ENCODE measurements at regions not wholly inside any gene's neighbourhood (a gene's known extent, or its start where the extent isn't known, plus 50 kb on each side); places are given as distances from the start of the nearest gene placed in this dataset.

- Histone ChIP-seq H3K4me3 (no peak overlapping the region), H3K27me3 (no peaks in the 10 kb centered on the region), H3K27ac (no peak overlapping the region), H3K9me3 (no peaks in the 10 kb centered on the region), H3K36me3 (no peaks in the 10 kb centered on the region), H3K4me1 (no peaks in the 10 kb centered on the region)
- TF ChIP-seq, protein P1, sequence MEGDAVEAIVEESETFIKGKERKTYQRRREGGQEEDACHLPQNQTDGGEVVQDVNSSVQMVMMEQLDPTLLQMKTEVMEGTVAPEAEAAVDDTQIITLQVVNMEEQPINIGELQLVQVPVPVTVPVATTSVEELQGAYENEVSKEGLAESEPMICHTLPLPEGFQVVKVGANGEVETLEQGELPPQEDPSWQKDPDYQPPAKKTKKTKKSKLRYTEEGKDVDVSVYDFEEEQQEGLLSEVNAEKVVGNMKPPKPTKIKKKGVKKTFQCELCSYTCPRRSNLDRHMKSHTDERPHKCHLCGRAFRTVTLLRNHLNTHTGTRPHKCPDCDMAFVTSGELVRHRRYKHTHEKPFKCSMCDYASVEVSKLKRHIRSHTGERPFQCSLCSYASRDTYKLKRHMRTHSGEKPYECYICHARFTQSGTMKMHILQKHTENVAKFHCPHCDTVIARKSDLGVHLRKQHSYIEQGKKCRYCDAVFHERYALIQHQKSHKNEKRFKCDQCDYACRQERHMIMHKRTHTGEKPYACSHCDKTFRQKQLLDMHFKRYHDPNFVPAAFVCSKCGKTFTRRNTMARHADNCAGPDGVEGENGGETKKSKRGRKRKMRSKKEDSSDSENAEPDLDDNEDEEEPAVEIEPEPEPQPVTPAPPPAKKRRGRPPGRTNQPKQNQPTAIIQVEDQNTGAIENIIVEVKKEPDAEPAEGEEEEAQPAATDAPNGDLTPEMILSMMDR (IDR thresholded peaks at IDR 0.05) = no peak
- ATAC-seq (no peak), DNase-seq (no peak), FAIRE-seq (no peak)
- 49 to 53% methylated on average over 10 of the region's 10 CpGs for WGBS, 2 donors
- intact Hi-C loops (cut with DNase I) = no loop called here
These were observed 294.3 kb upstream of the IRX1 start for GRCh38 chr5:3301306-3301705.

- FAIRE-seq (no peak), DNase-seq (no peak), ATAC-seq (peak in 1 of 4 donors; percentile 41)
- no peak overlapping the region for H3K27ac ChIP-seq
- H3K9me3 ChIP-seq = no peaks in the 10 kb centered on the region
- no peaks in the 10 kb centered on the region for H3K36me3 ChIP-seq
- no peaks in the 10 kb centered on the region for H3K4me1 ChIP-seq
- TF ChIP-seq, protein P1 (IDR thresholded peaks at IDR 0.05) = no peak
- 39 to 47% methylated on average over 13 of the region's 13 CpGs for WGBS, 2 donors
- intact Hi-C loops (cut with DNase I) = no loop called here
- H3K27me3 ChIP-seq = no peaks in the 10 kb centered on the region
- H3K4me3 ChIP-seq = no peak overlapping the region
These were observed 294.9 kb upstream of the IRX1 start for GRCh38 chr5:3300726-3301125.

DNA sequence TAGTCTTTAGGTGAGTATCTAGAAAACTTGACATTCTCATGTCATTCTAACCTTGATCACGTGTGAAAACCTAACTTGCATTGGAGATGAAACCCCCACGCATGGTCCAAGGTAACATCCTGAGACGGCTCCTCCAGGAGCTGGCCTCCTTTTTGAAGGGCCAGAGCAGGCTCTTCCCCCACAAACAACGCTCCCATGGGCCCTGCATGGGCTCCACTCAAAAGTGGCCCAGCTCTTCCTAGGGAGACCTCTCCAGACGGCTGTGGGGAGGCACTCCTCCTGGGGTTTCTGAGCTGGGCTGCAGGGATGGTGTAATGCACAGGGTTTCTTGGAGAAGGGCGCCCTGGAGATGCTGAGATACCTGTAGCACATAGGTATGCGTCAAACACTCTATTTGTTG is 296.2 kb upstream of the IRX1 start:
- H3K36me3 ChIP-seq = no peaks in the 10 kb centered on the region
- H3K4me1 ChIP-seq = no peaks in the 10 kb centered on the region
- no peak overlapping the region for H3K27ac ChIP-seq
- no peak for DNase-seq
- WGBS, 2 donors = 53 to 64% methylated on average over 7 of the region's 7 CpGs
- TF ChIP-seq, protein P1 (IDR thresholded peaks at IDR 0.05) = no peak
- no peaks in the 10 kb centered on the region for H3K27me3 ChIP-seq
- H3K9me3 ChIP-seq = no peaks in the 10 kb centered on the region
- no peak for ATAC-seq
- H3K4me3 ChIP-seq = no peak overlapping the region
- intact Hi-C loops (cut with DNase I) = no loop called here
- no peak for FAIRE-seq

DNA sequence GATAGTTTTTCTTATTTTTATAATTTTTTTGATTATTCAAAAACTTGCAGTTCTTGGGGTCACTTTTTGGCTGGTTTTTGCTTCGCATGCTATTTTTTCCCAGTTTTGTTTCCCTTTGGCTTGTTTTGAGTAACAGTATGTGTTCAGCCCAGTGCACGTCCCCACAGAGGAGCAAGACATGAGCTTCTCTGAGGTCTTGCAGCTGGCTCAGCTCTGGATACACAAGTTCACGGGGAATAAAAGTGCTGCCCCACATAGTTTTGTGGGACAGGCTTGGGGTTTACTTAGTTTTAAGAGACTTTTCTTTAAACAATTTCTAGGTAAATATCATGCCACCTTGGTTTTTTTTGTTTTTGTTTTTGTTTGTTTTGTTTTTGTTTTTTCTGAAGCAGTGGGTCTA is 297.8 kb upstream of the IRX1 start:
- WGBS, 2 donors = 52 to 70% methylated on average over 3 of the region's 3 CpGs
- no peaks in the 10 kb centered on the region for H3K36me3 ChIP-seq
- DNase-seq (no peak), ATAC-seq (no peak), FAIRE-seq (no peak)
- intact Hi-C loops (cut with DNase I) = no loop called here
- H3K27ac ChIP-seq = no peak overlapping the region
- H3K9me3 ChIP-seq = no peaks in the 10 kb centered on the region
- TF ChIP-seq, protein P1 (IDR thresholded peaks at IDR 0.05) = no peak
- no peaks in the 10 kb centered on the region for H3K27me3 ChIP-seq
- no peak overlapping the region for H3K4me3 ChIP-seq
- no peaks in the 10 kb centered on the region for H3K4me1 ChIP-seq

DNA sequence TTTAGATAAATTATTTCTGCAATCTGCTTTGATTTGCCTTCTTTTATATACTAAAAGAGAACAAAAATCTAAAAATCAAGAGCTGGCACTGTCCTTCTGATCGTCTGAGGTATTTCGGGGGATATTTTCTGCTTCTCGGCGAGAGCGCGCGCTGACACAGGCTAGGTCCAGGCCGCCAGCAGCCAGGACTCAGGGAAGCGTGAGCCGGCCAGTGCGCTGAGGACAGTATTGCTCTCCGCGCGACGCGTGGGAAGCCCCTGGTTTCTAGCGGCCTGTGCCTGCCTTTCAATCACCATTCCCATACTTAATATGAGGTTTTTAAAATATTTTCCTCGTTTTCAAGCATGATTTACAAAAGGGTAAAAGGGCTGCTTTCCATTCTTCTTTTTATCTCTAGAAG is 307.3 kb upstream of the IRX1 start:
- H3K4me1 ChIP-seq = no peaks in the 10 kb centered on the region
- H3K27ac ChIP-seq = no peak overlapping the region
- H3K36me3 ChIP-seq = no peaks in the 10 kb centered on the region
- no peak for DNase-seq
- no peak for FAIRE-seq
- ATAC-seq = no peak
- intact Hi-C loops (cut with DNase I) = no loop called here
- no peaks in the 10 kb centered on the region for H3K9me3 ChIP-seq
- WGBS, 2 donors = 76 to 86% methylated on average over 18 of the region's 18 CpGs
- H3K27me3 ChIP-seq = no peaks in the 10 kb centered on the region
- TF ChIP-seq, protein P1 (IDR thresholded peaks at IDR 0.05) = no peak
- H3K4me3 ChIP-seq = no peak overlapping the region

All from pancreas (tissue), 10 donors.